ENCODE measurements at regions not wholly inside any gene's neighbourhood (a gene's known extent, or its start where the extent isn't known, plus 50 kb on each side); places are given as distances from the start of the nearest gene placed in this dataset.

DNA sequence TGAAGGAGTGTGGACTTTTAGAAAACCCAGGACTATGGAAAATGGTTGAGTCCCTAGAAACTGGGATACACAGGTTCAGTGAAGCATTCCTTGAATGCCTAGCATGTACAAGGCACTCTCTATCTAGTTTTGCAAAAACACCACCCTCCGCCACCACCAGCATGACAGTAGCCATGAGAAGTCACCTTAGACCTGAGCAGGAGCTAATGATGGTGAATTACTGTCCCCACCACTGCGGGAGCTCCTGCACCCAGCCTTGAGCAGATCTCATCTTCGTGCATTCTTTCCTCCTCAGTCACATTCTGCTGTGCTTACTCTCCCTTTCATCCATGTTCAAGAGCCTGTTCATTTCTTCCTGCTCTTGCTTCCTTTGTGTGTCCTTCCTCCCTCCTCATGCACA lies 86.2 kb upstream of the ZNF516 start:
- H3K9me2 ChIP-seq (ENCODE audit: insufficient read depth), result no peaks in the 10 kb centered on the region
- no peak overlapping the region for H3K9ac ChIP-seq
- no peak for TF ChIP-seq EZH2phosphoT487 (IDR thresholded peaks at IDR 0.05; ENCODE audit: insufficient read depth, low read depth)
- no peak for TF ChIP-seq EZH2 (IDR thresholded peaks at IDR 0.05; ENCODE audit: insufficient read depth, poor library complexity, severe bottlenecking)
- peaks cover 4% of the 10 kb centered on the region; the same call in 1 of the 2 replicates for H3K27me3 ChIP-seq (replicated peaks; ENCODE audit: insufficient read depth)
- WGBS, 2 experiments (ENCODE audit: low coverage in 1 of 2, low lambda C conversion rate in 2 of 2, missing lambda C conversion rate in 2 of 2), result 84 to 91% methylated on average over 3 of the region's 3 CpGs
- H3K4me2 ChIP-seq (ENCODE audit: unreplicated experiment), result no peak overlapping the region
- no peak overlapping the region for H3K27ac ChIP-seq
- H3K9me3 ChIP-seq (ENCODE audit: low read depth), result no peaks in the 10 kb centered on the region
- H3K79me2 ChIP-seq (ENCODE audit: insufficient read depth), result no peaks in the 10 kb centered on the region
- H3F3A ChIP-seq (ENCODE audit: insufficient read depth), result no peaks in the 10 kb centered on the region
- in situ Hi-C loops (cut with MboI), result no loop called here
- H2AFZ ChIP-seq, result no peak overlapping the region
- H3K4me3 ChIP-seq, result no peak overlapping the region
- no peaks in the 10 kb centered on the region for H3K4me1 ChIP-seq (ENCODE audit: insufficient read depth)
- no peaks in the 10 kb centered on the region for H3K36me3 ChIP-seq (ENCODE audit: low read depth)
- no peaks in the 10 kb centered on the region for H4K20me1 ChIP-seq (ENCODE audit: insufficient read depth)
- no peak for DNase-seq

DNA sequence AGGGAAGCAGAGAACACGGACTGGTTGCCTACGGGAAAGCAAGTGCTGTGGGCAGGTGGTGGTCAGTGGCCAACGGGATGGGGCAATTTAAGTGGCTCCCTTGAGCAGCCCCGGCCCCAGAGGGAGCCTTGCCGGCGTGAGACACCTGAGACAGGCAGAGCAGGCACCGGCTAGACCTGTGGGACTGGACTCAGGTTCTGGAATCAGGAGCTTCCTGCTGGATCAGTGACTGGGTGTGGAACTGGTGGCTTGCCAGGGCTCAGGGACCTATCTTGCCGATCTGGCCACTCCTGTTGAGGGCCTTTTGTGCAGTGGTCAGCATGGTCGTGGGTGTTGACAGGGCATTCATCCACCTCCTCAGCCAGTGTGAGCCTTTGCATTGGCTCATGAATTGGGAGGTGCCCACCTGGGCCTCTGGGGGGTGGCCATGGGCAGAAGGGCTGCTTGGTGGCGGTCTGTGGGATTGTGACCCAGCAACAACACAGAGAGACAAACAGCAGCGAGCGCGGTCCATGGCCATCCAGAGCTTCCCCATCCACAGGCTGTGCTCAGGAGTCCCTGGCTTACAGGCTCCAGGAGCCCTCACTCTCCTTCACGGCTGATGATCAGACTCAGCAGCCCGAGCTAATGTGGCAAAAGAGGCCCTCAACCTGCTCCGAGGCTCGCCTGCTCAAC lies 85.4 kb upstream of the ZNF516 start:
- Histone ChIP-seq H3K79me2 (ENCODE audit: insufficient read depth) (no peaks in the 10 kb centered on the region), H3K9me3 (ENCODE audit: low read depth) (no peaks in the 10 kb centered on the region), H4K20me1 (ENCODE audit: insufficient read depth) (no peaks in the 10 kb centered on the region), H3K4me2 (ENCODE audit: unreplicated experiment) (no peak overlapping the region), H3K4me3 (no peak overlapping the region), H3K27ac (no peak overlapping the region), H3K4me1 (ENCODE audit: insufficient read depth) (no peaks in the 10 kb centered on the region), H3K9ac (no peak overlapping the region), H3K27me3 (replicated peaks; ENCODE audit: insufficient read depth) (peaks cover 4% of the 10 kb centered on the region; the same call in 1 of the 2 replicates), H2AFZ (no peak overlapping the region), H3K36me3 (ENCODE audit: low read depth) (no peaks in the 10 kb centered on the region), H3K9me2 (ENCODE audit: insufficient read depth) (no peaks in the 10 kb centered on the region), H3F3A (ENCODE audit: insufficient read depth) (no peaks in the 10 kb centered on the region)
- no peak for DNase-seq
- TF ChIP-seq EZH2phosphoT487 (IDR thresholded peaks at IDR 0.05; ENCODE audit: insufficient read depth, low read depth) (no peak), EZH2 (IDR thresholded peaks at IDR 0.05; ENCODE audit: insufficient read depth, poor library complexity, severe bottlenecking) (no peak)
- in situ Hi-C loops (cut with MboI), result no loop called here
- WGBS, 2 experiments (ENCODE audit: low coverage in 1 of 2, low lambda C conversion rate in 2 of 2, missing lambda C conversion rate in 2 of 2), result 80 to 81% methylated on average over 17 of the region's 17 CpGs

DNA sequence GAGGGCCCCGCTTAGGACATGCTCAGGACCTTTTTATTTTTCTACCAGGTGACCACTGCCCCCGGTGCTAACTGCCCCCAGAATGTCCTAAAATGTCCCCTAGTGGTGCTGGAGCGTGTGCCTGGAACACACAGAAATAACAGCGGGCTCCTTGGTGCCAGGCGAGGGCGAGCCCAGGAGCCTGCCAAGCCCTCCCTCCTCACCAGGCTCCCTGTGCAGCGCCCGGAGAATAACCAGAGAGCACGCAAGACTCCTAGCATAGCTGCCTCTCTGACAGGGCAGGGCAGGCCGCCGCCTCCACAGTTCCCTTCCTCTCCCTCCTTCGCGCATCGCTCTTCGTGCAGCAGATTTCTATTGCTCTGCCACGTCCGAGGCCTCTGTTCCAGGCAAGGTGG lies 84.3 kb upstream of the ZNF516 start:
- in situ Hi-C loops (cut with MboI), result no loop called here
- DNase-seq, result no peak
- no peaks in the 10 kb centered on the region for H3K9me2 ChIP-seq (ENCODE audit: insufficient read depth)
- H2AFZ ChIP-seq, result no peak overlapping the region; the same call in 1 of the 2 replicates
- H3K36me3 ChIP-seq (ENCODE audit: low read depth), result no peaks in the 10 kb centered on the region
- no peak overlapping the region for H3K9ac ChIP-seq
- no peaks in the 10 kb centered on the region for H3K9me3 ChIP-seq (ENCODE audit: low read depth)
- TF ChIP-seq EZH2phosphoT487 (IDR thresholded peaks at IDR 0.05; ENCODE audit: insufficient read depth, low read depth), result no peak
- TF ChIP-seq EZH2 (IDR thresholded peaks at IDR 0.05; ENCODE audit: insufficient read depth, poor library complexity, severe bottlenecking), result no peak
- 77 to 78% methylated on average over 14 to 17 of the region's 17 CpGs for WGBS, 2 experiments (ENCODE audit: low coverage in 1 of 2, low lambda C conversion rate in 2 of 2, missing lambda C conversion rate in 2 of 2)
- H3K27ac ChIP-seq, result no peak overlapping the region
- no peaks in the 10 kb centered on the region for H3K79me2 ChIP-seq (ENCODE audit: insufficient read depth)
- H3K4me2 ChIP-seq (ENCODE audit: unreplicated experiment), result no peak overlapping the region
- 0 out of 2 replicates have a peak, but pooled peaks cover 2% of the 10 kb centered on the region for H3F3A ChIP-seq (ENCODE audit: insufficient read depth)
- H3K4me1 ChIP-seq (ENCODE audit: insufficient read depth), result no peaks in the 10 kb centered on the region
- H3K4me3 ChIP-seq, result no peak overlapping the region
- no peaks in the 10 kb centered on the region for H4K20me1 ChIP-seq (ENCODE audit: insufficient read depth)
- no peaks in the 10 kb centered on the region; the same call in 1 of the 2 replicates for H3K27me3 ChIP-seq (replicated peaks; ENCODE audit: insufficient read depth)

DNA sequence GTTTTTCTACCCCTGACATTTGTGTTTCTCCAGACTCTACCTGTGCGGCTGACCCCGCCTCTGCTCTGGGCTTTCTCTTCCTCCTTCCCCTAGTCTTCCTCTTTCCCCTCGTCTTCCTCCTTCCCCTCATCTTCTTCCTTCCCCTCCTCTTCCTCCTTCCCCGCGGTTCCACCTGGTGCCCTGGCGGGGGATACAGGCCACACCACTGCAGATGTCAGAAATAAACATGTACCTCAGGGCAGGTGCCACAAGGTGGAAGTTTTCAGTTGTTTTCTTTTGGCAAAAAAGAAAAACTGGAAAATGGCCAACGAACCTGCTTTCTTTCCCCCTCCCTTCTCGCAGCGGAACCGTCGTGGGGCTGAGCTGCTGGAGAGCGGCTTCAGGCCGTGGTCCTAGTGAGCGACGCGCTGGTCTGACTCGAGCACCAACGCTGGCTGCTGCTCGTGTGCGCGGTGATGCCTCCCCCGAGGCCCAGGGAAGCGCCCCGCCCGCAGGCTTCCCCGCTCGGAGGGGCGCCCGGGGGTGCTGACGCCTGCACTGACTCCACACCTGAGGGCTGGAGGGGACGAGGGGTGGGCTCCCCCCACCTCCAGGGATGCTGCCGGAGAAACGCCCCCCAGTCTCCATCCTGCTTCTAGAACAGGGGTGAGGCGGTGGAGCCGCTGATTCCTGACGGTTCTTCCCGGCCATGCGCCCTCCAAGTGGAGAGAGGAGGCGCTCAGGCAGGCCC lies 83.7 kb upstream of the ZNF516 start:
- H3K9me2 ChIP-seq (ENCODE audit: insufficient read depth), result no peaks in the 10 kb centered on the region
- no peaks in the 10 kb centered on the region; the same call in 1 of the 2 replicates for H3K27me3 ChIP-seq (replicated peaks; ENCODE audit: insufficient read depth)
- in situ Hi-C loops (cut with MboI), result no loop called here
- TF ChIP-seq EZH2phosphoT487 (IDR thresholded peaks at IDR 0.05; ENCODE audit: insufficient read depth, low read depth) (no peak), EZH2 (IDR thresholded peaks at IDR 0.05; ENCODE audit: insufficient read depth, poor library complexity, severe bottlenecking) (no peak)
- no peaks in the 10 kb centered on the region for H3K9me3 ChIP-seq (ENCODE audit: low read depth)
- peaks cover 4% of the 10 kb centered on the region for H3K4me1 ChIP-seq (ENCODE audit: insufficient read depth)
- no peaks in the 10 kb centered on the region for H4K20me1 ChIP-seq (ENCODE audit: insufficient read depth)
- peak overlapping the region; percentile 20 for H3K4me2 ChIP-seq (ENCODE audit: unreplicated experiment)
- no peak overlapping the region for H3K27ac ChIP-seq
- DNase-seq, result peak; percentile 46
- 31 to 57% methylated on average over 17 to 39 of the region's 39 CpGs for WGBS, 2 experiments (ENCODE audit: low coverage in 1 of 2, low lambda C conversion rate in 2 of 2, missing lambda C conversion rate in 2 of 2)
- H3K79me2 ChIP-seq (ENCODE audit: insufficient read depth), result no peaks in the 10 kb centered on the region
- H3K36me3 ChIP-seq (ENCODE audit: low read depth), result no peaks in the 10 kb centered on the region
- H3K9ac ChIP-seq, result no peak overlapping the region
- peak overlapping the region; percentile 29; the same call in 1 of the 2 replicates for H2AFZ ChIP-seq
- no peak overlapping the region; the same call in 1 of the 2 replicates for H3K4me3 ChIP-seq
- H3F3A ChIP-seq (ENCODE audit: insufficient read depth), result peaks cover 7% of the 10 kb centered on the region; the same call in 1 of the 2 replicates
